ENCODE measurements at regions not wholly inside any gene's neighbourhood (a gene's known extent, or its start where the extent isn't known, plus 50 kb on each side); places are given as distances from the start of the nearest gene placed in this dataset.

DNA sequence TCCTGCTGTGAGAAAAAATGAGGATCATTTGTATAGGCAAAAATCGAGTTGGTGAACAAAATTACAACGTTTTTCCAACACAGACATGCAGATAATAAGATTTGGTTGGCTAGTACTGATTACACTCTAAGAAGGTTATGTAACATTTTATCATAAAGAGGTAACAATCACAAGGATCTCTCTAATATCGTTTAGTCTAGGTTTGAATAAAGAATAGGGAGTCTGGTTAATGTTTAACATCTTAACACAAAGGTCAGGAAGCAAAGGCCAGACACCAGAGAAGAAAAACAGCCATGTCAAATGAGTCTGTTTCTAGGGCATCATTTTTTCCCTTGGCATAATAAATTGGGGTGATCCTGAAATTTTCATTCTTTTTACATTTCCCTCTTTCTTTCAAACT is 207.4 kb upstream of the CHRM3 start:
- TF ChIP-seq, protein P1, sequence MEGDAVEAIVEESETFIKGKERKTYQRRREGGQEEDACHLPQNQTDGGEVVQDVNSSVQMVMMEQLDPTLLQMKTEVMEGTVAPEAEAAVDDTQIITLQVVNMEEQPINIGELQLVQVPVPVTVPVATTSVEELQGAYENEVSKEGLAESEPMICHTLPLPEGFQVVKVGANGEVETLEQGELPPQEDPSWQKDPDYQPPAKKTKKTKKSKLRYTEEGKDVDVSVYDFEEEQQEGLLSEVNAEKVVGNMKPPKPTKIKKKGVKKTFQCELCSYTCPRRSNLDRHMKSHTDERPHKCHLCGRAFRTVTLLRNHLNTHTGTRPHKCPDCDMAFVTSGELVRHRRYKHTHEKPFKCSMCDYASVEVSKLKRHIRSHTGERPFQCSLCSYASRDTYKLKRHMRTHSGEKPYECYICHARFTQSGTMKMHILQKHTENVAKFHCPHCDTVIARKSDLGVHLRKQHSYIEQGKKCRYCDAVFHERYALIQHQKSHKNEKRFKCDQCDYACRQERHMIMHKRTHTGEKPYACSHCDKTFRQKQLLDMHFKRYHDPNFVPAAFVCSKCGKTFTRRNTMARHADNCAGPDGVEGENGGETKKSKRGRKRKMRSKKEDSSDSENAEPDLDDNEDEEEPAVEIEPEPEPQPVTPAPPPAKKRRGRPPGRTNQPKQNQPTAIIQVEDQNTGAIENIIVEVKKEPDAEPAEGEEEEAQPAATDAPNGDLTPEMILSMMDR (IDR thresholded peaks at IDR 0.05; ENCODE audit: low read length, missing control alignments), result no peak
- no peak overlapping the region for H3K4me3 ChIP-seq (replicated peaks; ENCODE audit: low read depth, low read length)
- no peak for DNase-seq (ENCODE audit: low read depth)

DNA sequence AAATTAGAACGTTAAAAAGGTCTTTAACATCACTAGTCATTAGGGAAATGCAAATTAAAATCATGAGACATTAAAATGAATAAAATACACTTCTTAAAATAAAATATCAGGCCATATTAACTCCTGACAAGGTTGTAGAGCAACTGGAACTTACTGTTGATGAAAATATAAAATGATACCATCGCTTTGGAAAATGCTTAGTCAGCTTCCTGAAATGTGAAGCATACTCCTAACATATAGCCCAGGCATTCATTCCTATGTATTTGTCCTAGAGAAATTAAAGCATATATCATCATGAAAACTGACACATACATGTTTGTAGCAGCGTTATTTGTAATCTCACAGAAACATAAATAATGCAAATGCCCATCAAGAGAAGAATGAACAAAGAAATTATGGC is 211.5 kb upstream of the CHRM3 start:
- TF ChIP-seq, protein P1 (IDR thresholded peaks at IDR 0.05; ENCODE audit: low read length, missing control alignments), result no peak
- no peak for DNase-seq (ENCODE audit: low read depth)
- H3K4me3 ChIP-seq (replicated peaks; ENCODE audit: low read depth, low read length), result no peak overlapping the region

DNA sequence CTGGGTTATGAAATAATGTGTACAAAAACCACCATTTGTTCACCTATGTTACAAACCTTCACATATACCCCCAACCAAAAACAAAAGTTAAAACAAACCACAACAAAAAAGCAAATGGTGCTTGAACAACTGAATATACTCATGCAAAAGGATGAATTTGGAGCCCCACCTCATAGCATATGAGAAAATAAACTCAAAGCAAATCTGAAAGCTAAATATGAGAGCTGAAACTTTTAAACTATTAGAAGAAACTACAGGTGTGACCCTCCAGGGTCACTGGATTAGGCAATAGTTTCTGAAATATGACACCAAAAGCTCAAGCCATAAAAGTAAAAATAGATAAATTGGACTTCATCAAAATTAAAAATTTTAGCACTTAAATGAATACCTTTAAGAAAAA is 215.5 kb upstream of the CHRM3 start:
- DNase-seq (ENCODE audit: low read depth), result no peak
- TF ChIP-seq, protein P1 (IDR thresholded peaks at IDR 0.05; ENCODE audit: low read length, missing control alignments), result no peak
- no peak overlapping the region for H3K4me3 ChIP-seq (replicated peaks; ENCODE audit: low read depth, low read length)

DNA sequence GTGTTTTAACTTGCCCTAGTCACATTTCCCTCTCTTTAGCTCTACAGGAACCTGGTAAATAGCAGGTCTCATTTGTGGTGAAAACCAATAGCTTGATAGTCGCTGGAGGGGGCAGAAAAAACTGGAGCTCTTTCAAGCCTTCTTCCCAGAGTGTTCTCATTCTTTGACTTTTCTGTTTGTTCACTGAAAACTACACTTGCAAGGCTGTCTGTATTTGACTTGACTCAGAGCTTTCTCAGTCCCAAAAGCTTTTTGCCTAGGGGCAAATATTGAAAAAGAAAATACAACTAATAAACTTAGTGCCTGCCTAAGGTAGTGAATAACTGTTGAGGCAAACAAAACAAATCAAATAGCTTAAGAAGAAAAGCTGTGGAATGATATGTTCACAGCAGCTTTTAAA is 217.1 kb upstream of the CHRM3 start:
- TF ChIP-seq, protein P1 (IDR thresholded peaks at IDR 0.05; ENCODE audit: low read length, missing control alignments), result no peak
- no peak overlapping the region for H3K4me3 ChIP-seq (replicated peaks; ENCODE audit: low read depth, low read length)
- DNase-seq (ENCODE audit: low read depth), result no peak

DNA sequence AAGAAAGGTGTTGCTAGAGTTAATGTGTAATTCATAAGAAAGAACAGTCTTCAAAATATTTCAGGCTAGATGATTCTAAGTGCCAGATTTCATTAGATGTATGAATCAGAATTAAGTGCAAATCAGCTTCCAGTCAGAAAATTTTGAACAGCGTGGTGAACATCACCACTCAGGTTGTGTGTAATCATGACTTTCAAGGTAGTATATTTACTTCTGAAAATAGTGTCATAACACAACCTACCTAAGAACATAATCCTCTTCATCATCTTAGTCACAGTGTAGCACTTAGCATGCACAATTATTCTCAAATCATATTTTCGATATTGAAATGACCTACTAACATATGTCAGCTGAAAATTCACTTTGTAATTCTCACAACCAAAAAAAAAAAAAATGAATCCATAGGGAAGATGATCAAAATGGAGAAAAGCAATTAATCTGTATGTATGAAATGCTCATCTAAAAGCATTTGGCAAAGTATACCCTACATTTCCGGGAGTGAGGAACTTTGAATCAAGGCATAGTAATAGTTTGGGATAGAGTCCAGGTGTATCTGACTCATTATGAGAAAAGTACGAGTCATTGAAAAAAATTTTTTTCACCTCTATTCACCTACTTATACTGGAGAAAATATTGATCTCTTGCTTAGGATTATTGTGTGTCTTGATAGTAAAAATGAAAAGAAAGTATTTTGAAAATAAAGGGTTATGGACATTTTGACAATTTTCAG is 221.8 kb upstream of the CHRM3 start:
- H3K4me3 ChIP-seq (replicated peaks; ENCODE audit: low read depth, low read length), result no peak overlapping the region
- DNase-seq (ENCODE audit: low read depth), result no peak
- TF ChIP-seq, protein P1 (IDR thresholded peaks at IDR 0.05; ENCODE audit: low read length, missing control alignments), result no peak

DNA sequence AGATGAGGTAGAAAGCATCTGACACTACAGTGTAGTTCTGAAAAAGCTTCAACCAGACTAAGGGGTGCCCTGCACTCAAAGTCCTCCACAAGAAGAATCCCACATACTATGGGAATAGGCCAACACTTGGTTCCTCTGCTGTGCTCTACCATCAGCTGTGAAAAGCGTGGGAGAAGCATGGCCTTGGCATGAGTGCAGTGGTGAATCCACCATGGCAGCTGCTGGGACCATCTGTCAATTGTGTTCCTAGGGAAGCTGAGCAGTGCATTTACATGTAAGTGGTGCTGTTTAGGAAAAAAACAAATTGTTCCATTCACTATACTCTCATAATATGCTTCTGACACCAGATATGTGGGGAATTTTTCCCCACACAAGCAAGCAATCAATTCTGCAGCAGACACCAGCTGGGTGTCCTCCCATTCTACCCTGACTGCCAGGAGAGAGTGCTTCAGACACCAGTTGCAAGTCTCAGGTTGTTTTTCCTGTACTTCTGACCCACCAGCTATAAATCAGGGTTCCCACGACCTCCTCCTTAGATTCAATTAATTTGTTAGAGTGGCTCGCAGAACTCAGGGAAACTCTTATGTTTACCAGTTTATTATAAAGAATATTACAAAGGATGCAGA is 230.8 kb upstream of the CHRM3 start:
- H3K4me3 ChIP-seq (replicated peaks; ENCODE audit: low read depth, low read length), result no peak overlapping the region
- TF ChIP-seq, protein P1 (IDR thresholded peaks at IDR 0.05; ENCODE audit: low read length, missing control alignments), result no peak
- DNase-seq (ENCODE audit: low read depth), result no peak

DNA sequence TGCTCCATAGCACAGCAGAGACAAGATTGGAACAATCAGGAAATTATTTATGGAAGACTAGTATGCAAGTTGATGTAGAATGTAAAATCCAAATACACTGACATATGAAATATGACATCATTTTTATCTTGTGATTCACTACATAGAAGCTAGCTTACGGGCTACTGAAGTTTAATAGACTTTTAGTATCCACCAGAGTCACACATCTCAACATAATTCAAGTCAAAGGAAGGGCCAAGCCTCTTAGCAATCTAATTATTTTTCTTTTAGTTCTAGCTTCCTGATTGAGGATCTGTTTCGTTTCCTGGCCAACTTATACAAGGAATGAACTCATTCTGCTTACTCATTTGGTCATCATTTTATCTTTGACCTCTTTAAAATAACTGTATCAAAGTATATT is 234.4 kb upstream of the CHRM3 start:
- no peak overlapping the region for H3K4me3 ChIP-seq (replicated peaks; ENCODE audit: low read depth, low read length)
- TF ChIP-seq, protein P1 (IDR thresholded peaks at IDR 0.05; ENCODE audit: low read length, missing control alignments), result no peak
- no peak for DNase-seq (ENCODE audit: low read depth)

All from fibroblast of pulmonary artery (primary cell).